ENCODE measurements at regions not wholly inside any gene's neighbourhood (a gene's known extent, or its start where the extent isn't known, plus 50 kb on each side); places are given as distances from the start of the nearest gene placed in this dataset.
A peak's percentile ranks its signal among the peaks of the same experiment; 100 is the strongest.

DNA sequence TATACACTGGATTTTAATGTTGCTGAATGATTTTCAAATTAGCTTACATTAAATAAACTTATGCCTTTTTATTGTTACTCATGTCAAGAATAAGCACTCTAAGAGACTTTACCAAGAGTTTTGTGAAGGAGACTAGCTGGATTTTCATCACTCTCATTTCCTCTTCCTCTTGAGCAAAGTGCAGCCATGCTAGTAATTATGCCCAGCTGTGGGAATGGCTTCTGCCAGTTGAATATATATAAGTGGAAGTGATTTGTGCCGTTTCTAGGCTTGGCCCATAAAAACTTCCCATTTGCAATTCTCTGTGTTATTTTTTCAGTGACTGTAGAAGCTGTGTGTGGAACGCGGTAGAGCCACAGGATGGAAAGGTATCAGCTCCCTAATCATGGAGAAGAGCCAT lies 255.8 kb downstream of the HDGFL1 start:
- intact Hi-C loops (cut with DNase I; ENCODE audit: low total_unique reads) = no loop called here
- no peak overlapping the region for H3K27ac ChIP-seq
- no peaks in the 10 kb centered on the region for H3K9me3 ChIP-seq
- H3K4me1 ChIP-seq = peaks cover 4 to 18% (median 11%) of the 10 kb centered on the region in 4 donors
- no peaks in the 10 kb centered on the region for H3K36me3 ChIP-seq
- 77 to 86% (median 86%) methylated on average over 3 of the region's 3 CpGs for WGBS, 5 donors
- no peak for DNase-seq
- H3K27me3 ChIP-seq = no peaks in the 10 kb centered on the region
- TF ChIP-seq, protein P1, sequence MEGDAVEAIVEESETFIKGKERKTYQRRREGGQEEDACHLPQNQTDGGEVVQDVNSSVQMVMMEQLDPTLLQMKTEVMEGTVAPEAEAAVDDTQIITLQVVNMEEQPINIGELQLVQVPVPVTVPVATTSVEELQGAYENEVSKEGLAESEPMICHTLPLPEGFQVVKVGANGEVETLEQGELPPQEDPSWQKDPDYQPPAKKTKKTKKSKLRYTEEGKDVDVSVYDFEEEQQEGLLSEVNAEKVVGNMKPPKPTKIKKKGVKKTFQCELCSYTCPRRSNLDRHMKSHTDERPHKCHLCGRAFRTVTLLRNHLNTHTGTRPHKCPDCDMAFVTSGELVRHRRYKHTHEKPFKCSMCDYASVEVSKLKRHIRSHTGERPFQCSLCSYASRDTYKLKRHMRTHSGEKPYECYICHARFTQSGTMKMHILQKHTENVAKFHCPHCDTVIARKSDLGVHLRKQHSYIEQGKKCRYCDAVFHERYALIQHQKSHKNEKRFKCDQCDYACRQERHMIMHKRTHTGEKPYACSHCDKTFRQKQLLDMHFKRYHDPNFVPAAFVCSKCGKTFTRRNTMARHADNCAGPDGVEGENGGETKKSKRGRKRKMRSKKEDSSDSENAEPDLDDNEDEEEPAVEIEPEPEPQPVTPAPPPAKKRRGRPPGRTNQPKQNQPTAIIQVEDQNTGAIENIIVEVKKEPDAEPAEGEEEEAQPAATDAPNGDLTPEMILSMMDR (IDR thresholded peaks at IDR 0.05) = no peak
- TF ChIP-seq POLR2AphosphoS5 (IDR thresholded peaks at IDR 0.05) = no peak
- TF ChIP-seq POLR2A (IDR thresholded peaks at IDR 0.05) = no peak
- no peak for TF ChIP-seq EP300 (IDR thresholded peaks at IDR 0.05)
- H3K4me3 ChIP-seq = no peak overlapping the region

DNA sequence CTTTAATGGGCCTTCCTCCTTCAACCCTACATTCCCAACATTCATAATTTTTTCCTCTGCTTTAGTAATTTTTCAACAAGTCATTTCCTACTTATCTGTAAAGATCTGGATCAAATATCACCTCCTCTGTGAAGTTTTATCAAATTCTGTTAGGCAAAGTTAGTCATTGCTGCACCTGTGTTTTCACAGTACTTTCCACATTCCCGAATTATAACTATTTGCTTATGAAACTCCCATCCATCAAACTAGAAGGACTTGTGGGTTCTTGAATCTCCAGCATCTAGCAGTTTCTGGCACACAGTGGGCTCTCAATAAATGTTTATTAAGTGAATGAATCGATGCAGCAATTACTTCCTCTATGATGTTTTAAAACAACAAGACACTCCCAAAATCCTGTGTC lies 257.6 kb downstream of the HDGFL1 start:
- intact Hi-C loops (cut with DNase I; ENCODE audit: low total_unique reads) = no loop called here
- H3K4me1 ChIP-seq = peaks cover 4 to 18% (median 11%) of the 10 kb centered on the region in 4 donors
- no peak for TF ChIP-seq POLR2AphosphoS5 (IDR thresholded peaks at IDR 0.05)
- TF ChIP-seq EP300 (IDR thresholded peaks at IDR 0.05) = no peak
- DNase-seq = peak in 1 of 2 donors; percentile 9
- H3K36me3 ChIP-seq = no peaks in the 10 kb centered on the region
- H3K4me3 ChIP-seq = no peak overlapping the region
- no peaks in the 10 kb centered on the region for H3K9me3 ChIP-seq
- WGBS, 5 donors = 39 to 53% (median 46%) methylated on average over 2 of the region's 2 CpGs
- H3K27ac ChIP-seq = peak overlapping the region in 3 of 5 donors; percentile 24 to 49 (median 31)
- no peaks in the 10 kb centered on the region for H3K27me3 ChIP-seq

DNA sequence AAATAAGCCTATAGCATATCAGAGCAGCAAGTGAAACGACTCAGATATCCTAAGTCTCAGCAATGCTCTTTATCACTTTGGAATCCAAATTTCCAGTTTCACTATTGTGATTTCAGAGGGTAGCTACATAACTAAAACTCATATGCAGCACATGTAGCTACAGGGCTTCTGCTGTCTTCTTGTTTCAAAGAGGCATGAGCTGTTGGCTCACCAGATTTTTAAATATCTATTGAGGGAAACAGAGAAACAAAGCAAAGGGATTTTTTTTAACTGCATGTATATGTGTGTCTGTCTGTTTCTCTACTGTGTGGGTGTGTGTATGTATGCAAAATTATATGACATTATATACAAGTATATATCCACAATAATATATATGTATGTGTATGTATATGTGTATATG lies 258.4 kb downstream of the HDGFL1 start:
- peak overlapping the region in 4 of 5 donors; percentile 24 to 53 (median 40) for H3K27ac ChIP-seq
- WGBS, 5 donors = 23 to 26% (median 25%) methylated on average over 1 of the region's 1 CpG

GRCh38 chr6:22828179-22829062 lies 259.1 kb downstream of the HDGFL1 start:
- TF ChIP-seq POLR2AphosphoS5 (IDR thresholded peaks at IDR 0.05) = peak in 1 of 3 donors; percentile 21
- TF ChIP-seq, protein P1 (IDR thresholded peaks at IDR 0.05) = peak in 5 of 7 experiments; percentile 23 to 49 (median 33)
- TF ChIP-seq EP300 (IDR thresholded peaks at IDR 0.05) = no peak
- no peak for TF ChIP-seq POLR2A (IDR thresholded peaks at IDR 0.05)
- DNase-seq = peak in 1 of 2 donors; percentile 90
- Histone ChIP-seq H3K4me1 (peaks cover 4 to 18% (median 11%) of the 10 kb centered on the region in 4 donors), H3K27me3 (no peaks in the 10 kb centered on the region), H3K36me3 (no peaks in the 10 kb centered on the region), H3K9me3 (no peaks in the 10 kb centered on the region), H3K27ac (peak overlapping the region in 4 of 5 donors; percentile 24 to 68 (median 58)), H3K4me3 (peak overlapping the region in 1 of 4 donors; percentile 3)
- intact Hi-C loops (cut with DNase I; ENCODE audit: low total_unique reads) = no loop called here
- 23 to 35% (median 29%) methylated on average over 13 of the region's 13 CpGs for WGBS, 5 donors

More for the DNA sequence above, 258.4 kb downstream of the HDGFL1 start:
- TF ChIP-seq, protein P1 (IDR thresholded peaks at IDR 0.05) = no peak
- no peak for TF ChIP-seq EP300 (IDR thresholded peaks at IDR 0.05)
- TF ChIP-seq POLR2A (IDR thresholded peaks at IDR 0.05) = no peak
- no peak for TF ChIP-seq POLR2AphosphoS5 (IDR thresholded peaks at IDR 0.05)
- Histone ChIP-seq H3K9me3 (no peaks in the 10 kb centered on the region), H3K27me3 (no peaks in the 10 kb centered on the region), H3K4me3 (no peak overlapping the region), H3K36me3 (no peaks in the 10 kb centered on the region), H3K4me1 (peaks cover 4 to 18% (median 11%) of the 10 kb centered on the region in 4 donors)
- DNase-seq = peak in 1 of 2 donors; percentile 18
- intact Hi-C loops (cut with DNase I; ENCODE audit: low total_unique reads) = no loop called here

Measured in stomach (tissue), 8 donors.